ENCODE measurements at regions not wholly inside any gene's neighbourhood (a gene's known extent, or its start where the extent isn't known, plus 50 kb on each side); places are given as distances from the start of the nearest gene placed in this dataset.
"Not testable (repeated sequence)": the region's sequence is repeated elsewhere in the genome, so short reads cannot be mapped to it uniquely, and the experiment has no call there.

DNA sequence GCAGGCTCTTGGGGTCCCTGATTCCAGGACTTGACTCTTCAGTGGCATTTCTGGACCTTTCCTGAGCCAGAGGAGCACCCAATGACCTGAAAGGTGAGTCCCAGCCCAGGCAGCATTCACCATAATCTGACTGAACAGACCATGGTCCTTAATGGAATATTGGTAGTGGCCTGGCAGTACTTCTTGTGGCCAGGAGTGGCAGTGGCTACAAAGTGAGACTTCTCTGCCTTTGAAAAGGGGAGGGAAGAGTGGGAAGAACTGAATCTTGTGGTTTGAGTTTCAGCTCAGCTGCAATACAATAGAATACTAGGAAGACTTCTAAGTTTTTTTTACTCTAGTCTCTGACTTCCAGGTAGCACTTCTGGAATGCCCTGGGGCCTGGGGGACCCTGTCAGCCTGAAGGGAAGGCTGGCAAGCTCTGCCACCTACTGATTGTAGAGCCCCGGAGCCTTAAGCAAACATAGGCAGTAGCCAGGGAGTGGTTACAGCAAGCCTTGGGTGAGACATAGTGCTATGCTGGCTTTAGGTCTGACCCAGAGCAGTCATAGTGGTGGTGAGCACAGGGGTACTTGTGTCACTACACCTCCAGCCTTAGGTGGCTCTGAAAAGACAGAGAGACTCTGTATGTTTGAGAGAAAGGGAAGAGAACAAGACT lies 674.2 kb upstream of the MANEA start:
- DNase-seq: no peak

DNA sequence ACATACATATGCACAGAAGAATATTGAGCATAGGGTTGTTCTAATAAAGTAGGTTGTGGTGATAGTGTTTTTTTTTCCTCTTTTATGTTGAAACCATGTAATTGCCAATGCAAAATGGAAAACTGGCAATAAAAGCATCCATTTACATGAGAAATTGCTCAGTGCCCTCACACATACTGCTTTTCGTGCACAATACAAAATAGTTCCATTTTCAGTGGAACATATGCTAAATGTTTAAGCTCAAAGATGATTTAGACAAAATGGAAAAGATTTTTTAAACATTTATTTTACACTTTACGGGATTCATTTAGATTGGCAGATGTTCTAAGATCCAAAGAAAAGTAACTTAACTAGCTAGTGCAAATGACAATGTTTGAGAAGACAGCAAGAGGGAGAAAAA lies 678.1 kb upstream of the MANEA start:
- DNase-seq: no peak

DNA sequence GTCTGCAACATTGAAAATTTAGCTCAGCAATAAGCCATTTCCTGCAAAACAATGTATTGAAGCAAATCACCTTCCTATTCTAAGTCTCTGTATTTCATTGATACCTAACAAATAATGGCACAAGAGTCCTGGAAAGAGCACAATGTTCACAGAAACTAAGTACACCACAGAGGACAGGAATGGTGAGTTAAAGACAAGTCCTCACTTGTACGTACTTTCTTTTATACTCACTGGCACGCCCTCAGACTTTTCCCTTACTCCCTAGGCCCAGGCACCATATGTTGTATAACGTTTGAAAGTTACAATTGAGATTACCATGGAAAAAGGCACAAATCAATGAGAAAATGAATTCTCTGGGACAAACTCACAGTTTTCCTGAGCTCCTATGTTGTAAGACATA lies 683.0 kb upstream of the MANEA start:
- no peak for DNase-seq

DNA sequence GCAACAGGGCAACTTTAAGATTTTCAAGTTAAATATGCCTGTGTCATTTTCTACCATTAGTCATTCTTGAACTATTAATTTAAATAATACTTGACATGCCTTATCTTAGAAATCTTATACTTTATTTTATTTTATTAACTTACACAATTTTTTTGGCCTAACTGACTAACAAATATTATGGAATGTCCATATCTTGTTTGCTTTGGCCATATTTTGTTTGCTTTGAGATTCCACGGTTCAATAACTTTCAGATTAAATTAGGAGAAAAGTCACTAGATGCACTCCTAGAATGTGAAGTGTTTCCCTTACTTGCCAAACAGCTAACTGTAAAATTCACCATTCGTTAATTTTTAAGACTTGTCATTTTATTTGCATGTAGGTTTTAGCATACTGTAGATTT lies 684.0 kb upstream of the MANEA start:
- DNase-seq: no peak

DNA sequence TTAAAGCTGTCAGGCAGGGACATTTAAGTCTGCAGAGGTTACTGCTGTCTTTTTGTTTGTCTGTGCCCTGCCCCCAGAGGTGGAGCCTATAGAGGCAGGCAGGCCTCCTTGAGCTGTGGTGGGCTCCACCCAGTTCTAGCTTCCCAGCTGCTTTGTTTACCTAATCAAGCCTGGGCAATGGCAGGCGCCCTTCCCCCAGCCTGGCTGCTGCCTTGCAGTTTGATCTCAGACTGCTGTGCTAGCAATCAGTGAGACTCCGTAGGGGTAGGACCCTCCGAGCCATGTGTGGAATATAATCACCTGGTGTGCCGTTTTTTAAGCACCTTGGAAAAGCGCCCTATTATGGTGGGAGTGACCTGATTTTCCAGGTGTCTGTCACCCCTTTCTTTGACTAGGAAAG lies 703.5 kb upstream of the MANEA start:
- DNase-seq: not testable (repeated sequence)

DNA sequence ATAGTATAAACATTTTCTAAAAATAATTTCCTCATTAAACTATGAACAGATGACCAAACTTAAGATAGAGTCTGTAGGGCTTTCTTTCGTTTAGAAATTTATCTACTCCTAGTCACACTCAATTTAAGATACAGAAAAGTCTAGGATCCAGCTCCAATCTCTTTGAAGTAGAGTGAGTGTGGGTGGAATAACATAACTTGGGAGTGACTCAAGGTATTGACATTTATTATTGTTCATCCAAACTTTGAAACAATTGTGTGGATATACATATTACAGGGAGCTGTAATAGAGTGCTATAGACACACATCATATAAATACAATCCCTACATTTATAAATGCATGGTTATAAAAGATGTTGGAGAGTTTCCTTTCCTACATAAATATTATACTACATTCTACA lies 715.2 kb upstream of the MANEA start:
- DNase-seq: no peak

DNA sequence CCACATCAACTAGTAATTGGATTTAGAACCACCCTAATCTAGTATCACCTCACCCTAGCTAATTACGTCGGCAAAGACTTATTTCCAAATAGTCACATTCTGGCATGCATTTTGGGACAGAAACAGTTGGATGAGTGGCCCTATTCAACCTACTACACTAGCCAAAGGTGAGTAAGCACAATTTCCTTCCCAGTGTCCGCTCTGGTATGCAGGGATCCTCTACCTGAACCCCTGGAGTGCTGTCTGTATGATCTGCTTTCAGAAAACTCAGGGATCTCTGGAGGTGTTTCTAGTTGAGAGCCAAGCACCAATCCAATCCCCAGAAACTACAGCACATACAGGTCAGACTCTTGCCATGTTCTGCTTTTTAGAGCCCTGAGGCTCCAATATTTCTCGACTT lies 717.4 kb upstream of the MANEA start:
- DNase-seq: no peak

DNA sequence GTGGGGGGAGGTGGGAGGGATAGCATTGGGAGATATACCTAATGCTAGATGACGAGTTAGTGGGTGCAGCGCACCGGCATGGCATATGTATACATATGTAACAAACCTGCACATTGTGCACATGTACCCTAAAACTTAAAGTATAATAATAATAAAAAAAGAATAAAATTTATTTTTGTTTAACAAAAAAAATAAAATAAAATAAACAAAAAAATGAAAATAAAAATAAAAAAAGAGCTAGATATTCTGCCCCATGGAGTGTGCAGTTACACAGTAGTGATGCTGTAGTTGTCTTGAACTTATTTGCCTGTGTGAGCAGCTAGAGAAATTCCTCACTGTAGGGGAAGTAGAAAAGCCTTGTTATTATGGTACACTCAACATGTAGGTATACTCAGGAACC lies 720.3 kb upstream of the MANEA start:
- not testable (repeated sequence) for DNase-seq

DNA sequence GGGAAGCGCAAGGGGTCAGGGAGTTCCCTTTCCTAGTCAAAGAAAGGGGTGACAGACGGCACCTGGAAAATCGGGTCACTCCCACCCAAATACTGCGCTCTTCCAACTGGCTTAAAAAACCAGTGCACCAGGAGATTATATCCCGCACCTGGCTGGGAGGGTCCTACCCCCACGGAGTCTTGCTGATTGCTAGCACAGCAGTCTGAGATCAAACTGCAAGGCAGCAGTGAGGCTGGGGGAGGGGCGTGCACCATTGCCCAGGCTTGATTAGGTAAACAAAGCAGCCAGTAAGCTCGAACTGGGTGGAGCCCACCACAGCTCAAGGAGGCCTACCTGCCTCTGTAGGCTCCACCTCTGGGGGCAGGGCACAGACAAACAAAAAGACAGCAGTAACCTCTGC lies 726.0 kb upstream of the MANEA start:
- DNase-seq: not testable (repeated sequence)

DNA sequence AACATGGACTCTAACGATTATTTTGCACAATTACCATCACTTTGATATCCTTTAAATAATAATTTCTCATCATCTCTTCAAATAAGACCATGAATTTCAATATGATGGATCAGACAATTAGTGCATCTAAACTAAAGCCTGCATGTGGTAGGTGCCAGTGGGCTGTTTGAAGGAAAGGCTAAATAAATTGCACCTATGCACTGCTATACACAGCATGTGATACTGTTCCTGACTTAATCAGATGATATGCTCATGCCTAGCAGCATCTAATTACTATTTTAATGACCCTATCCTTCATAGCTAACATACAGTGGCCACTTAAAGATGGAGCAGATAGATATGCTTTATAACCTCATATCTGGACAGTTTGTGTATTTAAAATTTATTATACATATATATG lies 731.6 kb upstream of the MANEA start:
- no peak for DNase-seq

DNA sequence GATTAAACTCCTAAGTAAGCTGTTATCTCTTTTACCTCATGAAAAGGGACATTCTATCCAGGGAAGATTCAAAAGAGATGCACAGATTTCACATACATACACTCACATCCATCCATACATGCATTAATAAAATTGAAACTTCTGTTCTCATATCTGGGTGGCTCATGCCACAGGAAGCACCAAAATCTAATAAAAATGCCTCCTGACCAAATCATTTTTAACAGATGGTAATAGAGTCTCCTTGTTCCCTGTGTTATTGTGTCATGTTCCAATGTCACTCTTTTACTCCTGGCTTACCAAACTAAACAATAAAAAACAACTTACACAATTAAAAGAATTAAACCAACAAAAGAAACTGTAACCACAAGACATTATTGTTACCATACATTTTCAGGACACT lies 742.1 kb upstream of the MANEA start:
- no peak for DNase-seq

DNA sequence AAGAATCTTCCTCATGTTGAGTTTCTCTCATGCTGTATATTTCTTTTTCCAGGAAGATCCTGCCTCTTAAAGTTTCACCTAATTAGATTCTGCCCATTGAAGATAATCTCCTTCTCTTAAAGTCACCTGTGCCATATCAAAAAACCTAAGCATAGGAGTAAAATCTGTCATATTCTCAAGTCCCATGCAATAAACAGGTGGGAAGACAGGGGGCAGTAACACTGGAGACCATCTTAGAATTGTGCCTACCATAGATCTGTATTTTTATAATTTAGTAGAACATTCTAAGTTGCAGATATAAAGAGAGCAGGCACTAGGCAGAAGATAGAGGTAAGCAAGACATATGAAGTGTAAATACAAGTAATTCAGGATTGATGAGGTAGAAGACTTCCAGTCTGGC lies 763.5 kb upstream of the MANEA start:
- no peak for DNase-seq

DNA sequence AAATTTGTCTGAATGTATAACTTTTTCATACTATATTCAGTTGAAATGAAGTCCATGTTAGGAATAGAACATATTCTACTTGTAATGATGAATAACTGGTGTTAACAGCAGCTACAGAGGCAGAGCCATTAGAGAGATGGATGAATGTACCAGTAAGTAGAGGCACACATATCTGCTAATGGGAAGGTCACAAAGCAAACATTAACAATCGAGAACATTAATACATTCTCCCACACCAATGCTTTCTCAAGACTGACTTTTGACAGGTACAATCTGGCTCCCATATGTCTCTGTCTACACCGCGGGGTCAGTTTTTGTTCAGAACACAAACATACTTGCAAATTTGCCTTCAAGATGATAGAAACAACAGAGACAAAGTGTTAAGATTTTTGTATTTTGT lies 776.0 kb upstream of the MANEA start:
- no peak for DNase-seq

DNA sequence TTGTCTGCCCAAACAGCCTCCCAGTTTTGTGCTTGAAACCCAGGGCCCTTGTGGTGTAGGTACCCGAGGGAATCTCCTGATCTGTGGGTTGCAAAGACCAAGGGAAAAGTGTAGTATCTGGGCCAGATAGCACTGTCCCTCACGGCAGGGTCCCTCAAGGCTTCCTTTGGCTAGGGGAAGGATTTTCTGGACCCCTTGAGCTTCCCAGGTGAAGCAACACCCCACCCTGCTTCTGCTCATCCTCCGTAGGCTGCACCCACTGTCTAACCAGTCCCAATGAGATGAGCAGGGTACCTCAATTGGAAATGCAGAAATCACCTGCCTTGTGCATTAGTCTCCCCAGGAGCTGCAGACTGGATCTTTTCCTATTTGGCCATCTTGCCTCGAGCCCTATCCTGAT lies 791.8 kb upstream of the MANEA start:
- DNase-seq: no peak

DNA sequence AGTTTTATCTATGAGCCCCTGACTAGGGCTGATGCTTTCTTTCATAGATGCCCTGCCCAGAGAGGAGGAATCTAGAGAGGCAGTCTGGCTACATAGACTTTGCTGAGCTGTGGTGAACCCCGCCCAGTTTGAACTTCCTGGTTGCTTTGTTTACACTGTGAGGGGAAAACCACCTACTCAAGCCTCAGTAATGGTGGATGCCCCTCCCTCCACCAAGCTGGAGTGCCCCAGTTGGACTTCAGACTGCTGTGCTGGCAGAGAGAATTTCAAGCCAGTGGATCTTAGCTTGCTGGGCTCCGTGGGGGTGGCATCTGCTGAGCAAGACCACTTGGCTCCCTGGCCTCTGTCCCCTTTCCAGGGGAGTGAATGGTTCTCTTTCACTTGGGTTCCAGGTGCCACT lies 792.3 kb upstream of the MANEA start:
- peak; percentile 4 for DNase-seq

DNA sequence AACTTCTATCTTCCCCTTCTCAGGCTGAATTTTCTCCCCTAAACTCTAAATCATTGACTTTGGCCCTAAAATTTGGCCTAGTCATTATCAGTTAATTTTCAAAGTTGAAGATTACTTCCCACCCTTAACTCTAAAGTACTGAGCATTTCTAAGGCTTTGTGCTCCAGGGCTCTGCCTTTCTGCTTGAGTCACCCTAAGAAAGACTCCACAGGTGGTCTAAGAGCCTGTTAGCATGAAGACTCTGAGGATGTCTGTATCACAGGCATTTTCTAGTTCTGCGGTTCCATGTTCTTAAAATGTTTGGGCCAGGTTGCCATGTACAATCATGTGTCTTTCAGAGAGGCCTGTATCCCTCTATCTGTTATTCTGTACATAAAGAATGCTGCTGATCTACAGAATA lies 808.1 kb upstream of the MANEA start:
- DNase-seq: no peak

DNA sequence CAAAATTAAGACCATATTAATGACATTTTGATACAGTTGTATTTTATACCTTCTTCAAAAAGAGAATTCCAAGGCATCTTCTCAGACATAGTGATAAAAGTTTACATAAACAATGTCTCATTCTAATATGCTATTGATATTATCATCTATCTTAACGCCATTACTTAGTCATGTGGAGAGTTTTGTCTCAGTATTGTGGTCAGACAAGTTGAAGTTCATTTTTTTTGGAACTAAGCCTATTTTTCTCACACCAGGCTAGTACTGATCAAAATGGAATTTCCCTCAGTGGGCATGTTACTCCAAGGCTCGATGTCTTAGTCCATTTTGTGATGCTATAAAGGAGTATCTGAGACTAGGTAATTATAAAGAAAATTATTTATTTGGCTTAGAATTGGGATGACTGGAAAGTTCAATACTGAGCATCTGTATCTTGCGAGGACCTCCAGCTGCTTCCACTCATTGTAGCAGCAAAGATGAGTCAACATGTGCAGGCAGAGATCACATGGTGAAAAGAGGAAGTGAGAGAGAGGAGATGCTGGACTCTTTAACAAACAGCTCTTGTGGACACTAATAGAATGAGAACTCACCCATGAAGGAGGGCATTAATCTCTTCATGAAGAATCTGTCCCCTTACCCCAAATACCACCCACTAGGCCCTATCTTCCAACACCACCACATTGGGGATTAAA lies 825.5 kb upstream of the MANEA start:
- no peak for DNase-seq

DNA sequence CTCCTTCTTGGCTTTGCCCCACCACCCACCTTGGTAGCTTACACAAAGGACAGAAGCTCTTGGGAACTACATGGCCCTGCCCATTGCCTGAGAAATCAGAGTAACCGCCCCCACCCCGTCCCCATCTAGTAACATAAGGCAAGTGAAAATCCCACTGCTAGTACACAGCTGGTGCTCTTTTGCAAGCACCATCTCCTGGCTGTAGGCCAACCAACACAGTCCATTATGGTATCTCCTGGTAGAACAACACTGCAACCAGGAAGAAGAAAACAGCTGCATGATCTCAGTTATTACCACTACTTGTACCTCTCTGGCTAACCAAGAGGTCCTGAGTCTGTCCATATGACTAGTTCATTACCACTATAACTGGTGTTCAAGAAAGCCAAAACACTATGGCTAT lies 841.1 kb upstream of the MANEA start:
- no peak for DNase-seq

DNA sequence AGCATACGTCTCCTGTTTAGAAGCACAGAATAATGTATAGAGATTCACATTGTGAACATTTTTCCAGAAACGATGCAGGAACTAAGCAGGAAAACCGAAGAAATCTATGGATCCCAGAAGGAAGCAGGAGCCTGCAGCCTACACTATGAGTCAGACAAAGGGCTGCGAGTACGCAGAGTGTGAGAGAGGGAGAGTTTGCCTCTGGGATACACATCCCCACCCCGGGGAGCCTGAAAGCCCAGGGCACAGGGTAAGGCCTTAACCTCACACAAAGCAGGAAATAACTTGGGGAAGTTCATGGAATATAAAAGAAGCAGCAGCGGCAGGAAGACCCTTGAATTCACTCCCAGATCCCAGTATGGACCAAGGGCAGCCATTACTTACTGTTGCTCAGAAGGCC lies 842.1 kb upstream of the MANEA start:
- no peak for DNase-seq

DNA sequence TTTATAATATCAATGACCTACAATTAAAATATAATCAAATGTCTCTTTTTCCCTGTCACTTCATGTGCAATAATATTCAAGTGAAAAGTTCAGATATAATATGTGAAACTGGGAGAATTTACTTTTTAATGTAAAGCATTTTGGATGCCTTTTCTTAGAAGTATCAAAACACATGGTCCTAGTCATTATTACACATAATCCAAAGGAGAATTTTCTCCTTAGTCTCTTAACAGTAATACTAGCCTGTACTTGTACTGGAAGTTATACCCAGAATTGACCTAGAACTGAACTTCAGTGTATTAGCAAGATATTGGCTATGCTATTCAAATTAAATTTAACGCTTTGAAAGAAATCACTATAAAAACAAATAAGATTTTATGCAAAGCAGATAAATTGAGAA lies 842.6 kb upstream of the MANEA start:
- DNase-seq: no peak

DNA sequence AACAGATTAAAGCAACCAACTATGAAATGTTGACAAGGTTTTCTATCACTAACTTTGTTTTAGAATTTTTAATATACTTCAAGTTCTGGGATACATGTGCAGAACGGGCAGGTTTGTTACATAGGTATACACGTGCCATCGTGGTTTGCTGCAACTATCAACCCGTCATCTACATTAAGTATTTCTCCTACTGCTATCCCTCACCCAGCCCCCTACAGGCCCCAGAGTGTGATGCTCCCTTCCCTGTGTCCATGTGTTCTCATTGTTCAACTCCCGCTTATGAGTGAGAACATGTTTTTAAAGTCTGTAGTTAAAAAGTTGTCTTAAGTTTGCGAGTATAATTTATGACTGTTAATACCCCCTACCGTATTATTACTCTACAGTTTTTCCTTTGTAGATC lies 844.3 kb upstream of the MANEA start:
- DNase-seq: no peak

DNA sequence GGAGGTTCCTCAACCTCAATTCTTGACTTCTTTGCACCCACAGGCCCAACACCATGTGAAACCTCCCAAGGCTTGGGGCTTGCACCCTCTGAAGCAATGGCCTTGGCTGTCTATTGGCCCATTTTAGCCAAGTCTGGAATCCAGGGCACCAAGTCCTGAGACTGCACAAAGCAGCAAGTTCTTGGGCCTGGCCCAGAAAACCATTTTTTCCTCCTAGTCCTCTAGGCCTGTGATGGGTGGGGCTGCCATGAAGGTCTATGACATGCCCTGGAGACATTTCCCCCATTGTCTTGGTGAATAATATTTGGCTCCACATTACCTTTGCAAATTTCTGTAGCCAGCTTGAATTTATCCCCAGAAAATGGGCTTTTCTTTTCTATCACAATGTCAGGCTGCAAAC lies 849.6 kb upstream of the MANEA start:
- no peak for DNase-seq

DNA sequence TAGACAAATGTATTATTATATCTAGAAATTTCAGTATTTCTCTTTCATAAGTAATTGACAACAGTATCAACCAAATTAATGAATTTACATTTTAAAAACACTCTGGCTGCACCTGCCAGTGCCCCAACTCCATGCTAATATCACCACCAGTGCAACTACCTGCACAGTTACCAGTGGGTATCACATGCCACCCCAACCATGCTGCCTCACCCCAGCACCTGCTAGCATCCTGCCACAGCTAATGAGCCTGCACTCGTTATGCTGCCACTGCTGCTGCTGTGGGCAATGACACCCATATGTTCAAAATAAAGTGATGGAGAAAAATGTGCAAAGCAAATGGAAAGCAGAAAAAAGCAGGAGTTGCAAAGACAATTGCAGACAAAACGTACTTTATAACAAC lies 855.9 kb upstream of the MANEA start:
- no peak for DNase-seq

DNA sequence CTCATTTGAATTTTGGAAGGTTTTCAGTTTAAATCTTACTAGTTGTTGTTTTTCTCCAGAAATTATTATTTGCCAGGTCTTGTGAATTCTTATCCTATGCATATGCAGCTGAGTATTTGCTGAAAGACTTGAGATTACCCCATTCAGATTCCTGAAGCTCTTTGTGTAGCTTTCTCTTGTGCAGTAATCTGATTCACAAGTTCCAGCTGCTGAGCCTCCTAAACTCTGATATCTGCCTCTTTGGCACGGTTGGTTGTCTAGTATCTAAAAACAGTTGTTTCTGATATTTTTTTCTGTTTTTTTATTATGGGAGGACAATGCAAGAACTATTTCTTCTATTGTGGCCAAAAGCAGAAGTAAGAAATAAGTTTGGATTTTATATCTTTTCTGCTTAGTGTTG lies 863.9 kb upstream of the MANEA start:
- DNase-seq: no peak

DNA sequence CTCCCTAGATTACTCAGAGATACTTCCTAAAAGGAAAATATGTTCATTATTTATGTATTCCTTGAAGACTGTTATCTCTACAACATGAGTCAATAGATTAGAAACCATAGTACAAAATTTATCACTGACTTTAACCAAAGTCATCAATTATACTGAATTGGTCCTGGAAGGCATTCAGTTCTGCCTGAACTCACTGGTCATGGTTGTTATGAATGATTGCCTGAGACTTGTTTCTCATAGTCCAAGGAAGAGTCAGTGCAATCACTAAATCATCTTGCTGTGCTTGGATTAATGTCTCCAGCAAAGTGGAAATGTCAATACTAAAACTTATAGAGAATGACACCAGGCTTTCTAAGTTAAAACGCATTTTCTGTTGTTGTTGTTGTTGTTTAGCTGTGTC lies 878.6 kb upstream of the MANEA start:
- no peak for DNase-seq
